PC-9 (cell line): ENCODE measurements at regions not wholly inside any gene's neighbourhood (a gene's known extent, or its start where the extent isn't known, plus 50 kb on each side); places are given as distances from the start of the nearest gene placed in this dataset.

Experiments used
- EZH2 ChIP-seq: fragments of 200-600 bp; sonication (generic); IDR thresholded peaks from 2 replicates; pipeline ENCODE4 v1.8.0; 2017; ENCODE audit warnings: antibody characterized with exemption, low read depth
- TF ChIP-seq, protein P1 (sequence below): fragments of 200-600 bp; sonication (generic); conservative IDR thresholded peaks from 2 replicates; pipeline ENCODE4 v1.6.1; 2017; ENCODE audit warnings: mixed run types, antibody characterized with exemption, mild to moderate bottlenecking, moderate library complexity

DNA sequence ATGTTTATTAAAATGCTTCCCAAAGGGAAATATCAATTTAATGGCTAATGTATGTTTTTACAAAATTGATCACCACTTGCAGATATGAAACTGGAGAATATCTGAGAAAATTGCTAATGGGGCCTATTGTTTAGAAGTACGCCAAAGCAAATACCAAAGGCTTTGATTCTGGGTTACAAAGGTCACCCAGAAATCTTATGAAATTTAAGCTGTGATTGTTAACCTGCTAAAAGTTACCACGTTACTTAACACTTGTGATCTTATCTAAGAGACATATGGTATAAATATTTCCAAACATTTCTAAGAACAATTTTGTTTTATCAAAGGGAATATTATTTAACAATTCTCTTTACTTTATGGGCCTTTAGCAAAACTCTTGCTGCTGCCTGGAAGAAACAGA is 383.3 kb downstream of the TFAP2A start:
- TF ChIP-seq, protein P1, sequence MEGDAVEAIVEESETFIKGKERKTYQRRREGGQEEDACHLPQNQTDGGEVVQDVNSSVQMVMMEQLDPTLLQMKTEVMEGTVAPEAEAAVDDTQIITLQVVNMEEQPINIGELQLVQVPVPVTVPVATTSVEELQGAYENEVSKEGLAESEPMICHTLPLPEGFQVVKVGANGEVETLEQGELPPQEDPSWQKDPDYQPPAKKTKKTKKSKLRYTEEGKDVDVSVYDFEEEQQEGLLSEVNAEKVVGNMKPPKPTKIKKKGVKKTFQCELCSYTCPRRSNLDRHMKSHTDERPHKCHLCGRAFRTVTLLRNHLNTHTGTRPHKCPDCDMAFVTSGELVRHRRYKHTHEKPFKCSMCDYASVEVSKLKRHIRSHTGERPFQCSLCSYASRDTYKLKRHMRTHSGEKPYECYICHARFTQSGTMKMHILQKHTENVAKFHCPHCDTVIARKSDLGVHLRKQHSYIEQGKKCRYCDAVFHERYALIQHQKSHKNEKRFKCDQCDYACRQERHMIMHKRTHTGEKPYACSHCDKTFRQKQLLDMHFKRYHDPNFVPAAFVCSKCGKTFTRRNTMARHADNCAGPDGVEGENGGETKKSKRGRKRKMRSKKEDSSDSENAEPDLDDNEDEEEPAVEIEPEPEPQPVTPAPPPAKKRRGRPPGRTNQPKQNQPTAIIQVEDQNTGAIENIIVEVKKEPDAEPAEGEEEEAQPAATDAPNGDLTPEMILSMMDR: no peak
- no peak for TF ChIP-seq EZH2
